IPS-18c (cell line): ENCODE measurements at regions not wholly inside any gene's neighbourhood (a gene's known extent, or its start where the extent isn't known, plus 50 kb on each side); places are given as distances from the start of the nearest gene placed in this dataset.

Source experiments
- H3K4me3 ChIP-seq: 2 replicates; pipeline ENCODE4 v1.7.0; 2013; ENCODE audit warnings: low read depth, mild to moderate bottlenecking, low read length, moderate library complexity; ENCODE audit not compliant: insufficient read depth
- H3K9me3 ChIP-seq: one replicate; pipeline ENCODE4 v1.6.1; 2013; ENCODE audit warnings: mild to moderate bottlenecking, low read length, moderate library complexity; ENCODE audit not compliant: control insufficient read depth, insufficient read depth

- Histone ChIP-seq H3K9me3 (no peaks in the 10 kb centered on the region), H3K4me3 (no peak overlapping the region)
These were observed 821.0 kb upstream of the IGFBP3 start for GRCh38 chr7:46741938-46742540.

- Histone ChIP-seq H3K9me3 (no peaks in the 10 kb centered on the region), H3K4me3 (no peak overlapping the region)
These were observed 820.1 kb upstream of the IGFBP3 start for GRCh38 chr7:46741181-46741580.

GRCh38 chr7:46739518-46740234 is 818.6 kb upstream of the IGFBP3 start:
- Histone ChIP-seq H3K9me3 (no peaks in the 10 kb centered on the region), H3K4me3 (no peak overlapping the region)

GRCh38 chr7:46738796-46739195 is 817.7 kb upstream of the IGFBP3 start:
- Histone ChIP-seq H3K4me3 (no peak overlapping the region), H3K9me3 (no peaks in the 10 kb centered on the region)

- no peak overlapping the region for H3K4me3 ChIP-seq
- H3K9me3 ChIP-seq, result no peaks in the 10 kb centered on the region
These were observed 817.1 kb upstream of the IGFBP3 start for GRCh38 chr7:46738165-46738564.

GRCh38 chr7:46725838-46726237 is 804.8 kb upstream of the IGFBP3 start:
- Histone ChIP-seq H3K4me3 (no peak overlapping the region), H3K9me3 (no peaks in the 10 kb centered on the region)

- H3K4me3 ChIP-seq, result no peak overlapping the region
- no peaks in the 10 kb centered on the region for H3K9me3 ChIP-seq
These were observed 804.1 kb upstream of the IGFBP3 start for GRCh38 chr7:46725136-46725535.

- Histone ChIP-seq H3K4me3 (no peak overlapping the region), H3K9me3 (no peaks in the 10 kb centered on the region)
These were observed 802.7 kb upstream of the IGFBP3 start for GRCh38 chr7:46723742-46724141.

- no peak overlapping the region for H3K4me3 ChIP-seq
These were observed 801.9 kb upstream of the IGFBP3 start for GRCh38 chr7:46723003-46723402.

GRCh38 chr7:46720761-46721160 is 799.7 kb upstream of the IGFBP3 start:
- Histone ChIP-seq H3K4me3 (no peak overlapping the region), H3K9me3 (no peaks in the 10 kb centered on the region)

More at GRCh38 chr7:46723003-46723402, 801.9 kb upstream of the IGFBP3 start:
- H3K9me3 ChIP-seq, result no peaks in the 10 kb centered on the region

- Histone ChIP-seq H3K9me3 (no peaks in the 10 kb centered on the region), H3K4me3 (no peak overlapping the region)
These were observed 798.5 kb upstream of the IGFBP3 start for GRCh38 chr7:46719616-46720015.

GRCh38 chr7:46716926-46717325 is 795.9 kb upstream of the IGFBP3 start:
- Histone ChIP-seq H3K9me3 (no peaks in the 10 kb centered on the region), H3K4me3 (no peak overlapping the region)

GRCh38 chr7:46715579-46715978 is 794.5 kb upstream of the IGFBP3 start:
- no peak overlapping the region for H3K4me3 ChIP-seq
- H3K9me3 ChIP-seq, result no peaks in the 10 kb centered on the region

- no peaks in the 10 kb centered on the region for H3K9me3 ChIP-seq
- no peak overlapping the region for H3K4me3 ChIP-seq
These were observed 793.8 kb upstream of the IGFBP3 start for GRCh38 chr7:46714904-46715303.

GRCh38 chr7:46713868-46714596 is 793.0 kb upstream of the IGFBP3 start:
- no peaks in the 10 kb centered on the region for H3K9me3 ChIP-seq

GRCh38 chr7:46710927-46711326 is 789.9 kb upstream of the IGFBP3 start:
- Histone ChIP-seq H3K4me3 (no peak overlapping the region), H3K9me3 (no peaks in the 10 kb centered on the region)

More at GRCh38 chr7:46713868-46714596, 793.0 kb upstream of the IGFBP3 start:
- no peak overlapping the region for H3K4me3 ChIP-seq

GRCh38 chr7:46707973-46708372 is 786.9 kb upstream of the IGFBP3 start:
- Histone ChIP-seq H3K4me3 (no peak overlapping the region), H3K9me3 (no peaks in the 10 kb centered on the region)
